ENCODE measurements at regions not wholly inside any gene's neighbourhood (a gene's known extent, or its start where the extent isn't known, plus 50 kb on each side); places are given as distances from the start of the nearest gene placed in this dataset.
A peak's percentile ranks its signal among the peaks of the same experiment; 100 is the strongest.

DNA sequence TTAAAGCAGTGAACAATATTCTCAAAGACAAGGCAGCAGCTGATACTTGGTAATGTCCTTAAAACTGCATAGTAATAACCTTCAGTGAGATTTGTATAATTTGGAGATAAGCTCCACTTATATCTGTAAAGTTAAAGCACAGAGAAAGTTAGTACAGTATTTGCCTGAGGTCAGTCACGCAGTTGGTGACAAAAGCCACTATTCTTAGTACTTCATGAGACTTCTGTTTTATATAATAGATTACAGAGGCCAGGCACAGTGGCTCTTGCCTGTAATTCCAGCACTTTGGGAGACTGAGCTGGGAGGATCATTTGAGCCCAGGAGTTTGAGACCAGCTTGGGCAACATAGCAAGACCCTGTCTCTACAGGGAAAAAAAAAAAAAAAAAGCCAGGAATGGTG lies 266.4 kb upstream of the DMRT1 start:
- Histone ChIP-seq H3K27me3 (no peaks in the 10 kb centered on the region), H3K27ac (peak overlapping the region in 2 of 5 donors; percentile 30 to 57), H3K9me3 (no peaks in the 10 kb centered on the region), H3K4me3 (no peak overlapping the region), H3K36me3 (no peaks in the 10 kb centered on the region), H3K4me1 (peaks cover 15 to 57% (median 34%) of the 10 kb centered on the region in 4 donors)
- 40 to 79% (median 43%) methylated on average over 1 of the region's 1 CpG for WGBS, 5 donors
- TF ChIP-seq, protein P1, sequence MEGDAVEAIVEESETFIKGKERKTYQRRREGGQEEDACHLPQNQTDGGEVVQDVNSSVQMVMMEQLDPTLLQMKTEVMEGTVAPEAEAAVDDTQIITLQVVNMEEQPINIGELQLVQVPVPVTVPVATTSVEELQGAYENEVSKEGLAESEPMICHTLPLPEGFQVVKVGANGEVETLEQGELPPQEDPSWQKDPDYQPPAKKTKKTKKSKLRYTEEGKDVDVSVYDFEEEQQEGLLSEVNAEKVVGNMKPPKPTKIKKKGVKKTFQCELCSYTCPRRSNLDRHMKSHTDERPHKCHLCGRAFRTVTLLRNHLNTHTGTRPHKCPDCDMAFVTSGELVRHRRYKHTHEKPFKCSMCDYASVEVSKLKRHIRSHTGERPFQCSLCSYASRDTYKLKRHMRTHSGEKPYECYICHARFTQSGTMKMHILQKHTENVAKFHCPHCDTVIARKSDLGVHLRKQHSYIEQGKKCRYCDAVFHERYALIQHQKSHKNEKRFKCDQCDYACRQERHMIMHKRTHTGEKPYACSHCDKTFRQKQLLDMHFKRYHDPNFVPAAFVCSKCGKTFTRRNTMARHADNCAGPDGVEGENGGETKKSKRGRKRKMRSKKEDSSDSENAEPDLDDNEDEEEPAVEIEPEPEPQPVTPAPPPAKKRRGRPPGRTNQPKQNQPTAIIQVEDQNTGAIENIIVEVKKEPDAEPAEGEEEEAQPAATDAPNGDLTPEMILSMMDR (IDR thresholded peaks at IDR 0.05), result no peak
- TF ChIP-seq EP300 (IDR thresholded peaks at IDR 0.05) (no peak), POLR2AphosphoS5 (IDR thresholded peaks at IDR 0.05) (no peak), POLR2A (IDR thresholded peaks at IDR 0.05) (no peak)
- intact Hi-C loops (cut with DNase I; ENCODE audit: low total_unique reads), result no loop called here
- no peak for DNase-seq

DNA sequence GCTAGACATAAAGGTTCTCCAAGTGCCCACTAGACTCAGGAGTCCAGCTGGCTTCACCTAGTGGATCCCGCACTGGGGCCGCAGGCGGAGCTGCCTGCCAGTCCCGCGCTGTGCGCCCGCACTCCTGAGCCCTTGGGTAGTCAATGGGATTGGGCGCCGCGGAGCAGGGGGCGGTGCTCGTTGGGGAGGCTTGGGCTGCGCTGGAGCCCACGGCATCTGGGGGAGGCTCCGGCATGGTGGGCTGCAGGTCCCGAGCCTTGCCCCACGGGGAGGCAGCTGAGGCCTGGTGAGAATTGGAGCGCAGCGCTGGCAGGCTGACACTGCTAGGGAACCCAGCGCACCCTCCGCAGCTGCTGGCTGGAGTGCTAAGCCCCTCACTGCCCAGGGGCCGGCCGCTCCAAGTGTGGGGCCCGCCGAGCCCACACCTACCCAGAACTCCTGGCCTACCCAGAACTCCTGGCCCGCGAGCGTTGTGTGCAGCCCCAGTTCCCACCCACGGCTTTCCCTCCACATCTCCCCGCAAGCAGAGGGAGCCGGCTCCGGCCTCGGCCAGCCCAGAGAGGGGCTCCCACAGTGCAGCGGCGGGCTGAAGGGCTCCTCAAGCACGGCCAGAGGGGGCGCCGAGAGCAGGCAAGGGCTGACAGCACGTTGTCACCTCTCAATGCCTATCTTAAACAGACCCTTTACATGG lies 260.7 kb upstream of the DMRT1 start:
- TF ChIP-seq POLR2A (IDR thresholded peaks at IDR 0.05) (no peak), POLR2AphosphoS5 (IDR thresholded peaks at IDR 0.05) (no peak)
- DNase-seq, result no peak
- WGBS, 5 donors, result 95 to 96% (median 96%) methylated on average over 17 to 39 of the region's 39 CpGs

DNA sequence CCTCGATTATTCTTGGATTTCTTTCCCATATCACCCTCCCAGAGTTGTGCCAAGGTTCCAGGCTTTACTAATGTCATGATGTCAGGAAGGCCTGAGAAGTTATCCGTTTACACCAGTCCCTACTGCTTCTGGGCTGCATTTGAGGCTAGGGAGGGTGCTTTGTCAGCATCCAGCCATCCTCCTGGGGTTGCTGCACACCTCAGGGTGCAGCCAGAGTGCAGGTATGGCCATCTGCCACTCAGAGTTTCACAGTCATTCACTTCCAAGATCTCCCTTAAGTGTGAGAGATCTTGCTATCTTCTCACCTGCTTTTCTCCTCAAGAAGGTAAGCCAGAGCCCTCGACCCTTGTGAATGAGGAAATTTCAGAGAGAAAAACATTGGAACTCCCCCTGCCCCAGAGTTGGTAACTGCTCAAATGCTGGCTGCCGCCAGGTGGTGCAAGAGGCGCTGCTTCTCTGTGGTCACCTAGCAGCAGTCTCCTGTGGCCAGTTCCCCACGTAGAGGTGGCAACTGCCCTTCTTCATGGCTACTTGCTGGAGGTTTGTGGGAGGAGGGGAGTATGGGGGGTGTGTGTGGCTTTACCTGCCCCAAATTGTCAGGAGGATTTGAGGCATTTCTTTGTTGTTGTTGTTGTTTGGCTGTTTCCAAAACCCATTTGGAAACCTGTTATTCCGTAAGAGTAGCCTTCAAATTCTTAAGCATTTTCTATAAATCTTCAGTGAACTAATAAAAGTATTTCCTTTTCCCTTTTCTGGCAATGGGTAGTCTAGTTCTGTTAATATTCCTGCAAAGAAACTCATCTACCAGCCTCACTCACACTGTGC lies 259.6 kb upstream of the DMRT1 start:
- DNase-seq, result no peak
- 77 to 86% (median 84%) methylated on average over 7 of the region's 7 CpGs for WGBS, 5 donors

More for the DNA sequence above, 260.7 kb upstream of the DMRT1 start:
- no peaks in the 10 kb centered on the region for H3K36me3 ChIP-seq
- intact Hi-C loops (cut with DNase I; ENCODE audit: low total_unique reads), result no loop called here
- no peaks in the 10 kb centered on the region for H3K9me3 ChIP-seq
- no peaks in the 10 kb centered on the region for H3K27me3 ChIP-seq
- no peak overlapping the region for H3K4me3 ChIP-seq
- H3K4me1 ChIP-seq, result peaks cover 0 to 12% (median 7%) of the 10 kb centered on the region in 4 donors
- H3K27ac ChIP-seq, result no peak overlapping the region

DNA sequence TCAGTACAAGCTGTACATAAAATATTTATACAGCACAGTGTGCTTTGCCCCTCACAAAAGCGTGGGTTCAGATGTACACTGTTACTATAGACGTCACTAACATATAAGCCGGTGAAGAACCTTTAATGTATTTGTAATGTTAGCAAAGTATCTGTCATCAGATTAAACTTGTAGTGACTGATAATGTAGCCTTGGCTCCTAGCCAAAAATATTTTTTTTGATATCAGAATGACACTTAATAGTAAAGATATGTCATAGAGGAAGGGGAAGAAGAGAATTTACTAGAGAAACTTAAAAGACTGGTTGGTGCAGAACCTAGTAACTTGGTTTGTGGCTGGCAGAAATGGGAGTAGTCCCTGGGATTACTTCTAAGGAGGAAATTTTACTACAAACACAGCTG lies 258.7 kb upstream of the DMRT1 start:
- H3K4me1 ChIP-seq, result peaks cover 0 to 7% (median 4%) of the 10 kb centered on the region in 4 donors
- H3K27me3 ChIP-seq, result no peaks in the 10 kb centered on the region
- H3K9me3 ChIP-seq, result no peaks in the 10 kb centered on the region
- intact Hi-C loops (cut with DNase I; ENCODE audit: low total_unique reads), result no loop called here
- no peaks in the 10 kb centered on the region for H3K36me3 ChIP-seq
- WGBS, 5 donors, result 45 to 60% (median 52%) methylated on average over 3 of the region's 3 CpGs
- H3K27ac ChIP-seq, result no peak overlapping the region
- H3K4me3 ChIP-seq, result no peak overlapping the region
- TF ChIP-seq POLR2AphosphoS5 (IDR thresholded peaks at IDR 0.05) (no peak), POLR2A (IDR thresholded peaks at IDR 0.05) (no peak), EP300 (IDR thresholded peaks at IDR 0.05) (no peak)
- TF ChIP-seq, protein P1 (IDR thresholded peaks at IDR 0.05), result no peak
- no peak for DNase-seq

More for the DNA sequence above, 259.6 kb upstream of the DMRT1 start:
- no peaks in the 10 kb centered on the region for H3K27me3 ChIP-seq
- no peak overlapping the region for H3K27ac ChIP-seq
- no peaks in the 10 kb centered on the region for H3K9me3 ChIP-seq
- no peaks in the 10 kb centered on the region for H3K36me3 ChIP-seq
- H3K4me3 ChIP-seq, result no peak overlapping the region
- TF ChIP-seq, protein P1 (IDR thresholded peaks at IDR 0.05), result no peak
- TF ChIP-seq POLR2A (IDR thresholded peaks at IDR 0.05) (no peak), EP300 (IDR thresholded peaks at IDR 0.05) (no peak), POLR2AphosphoS5 (IDR thresholded peaks at IDR 0.05) (no peak)
- peaks cover 0 to 7% (median 4%) of the 10 kb centered on the region in 4 donors for H3K4me1 ChIP-seq
- intact Hi-C loops (cut with DNase I; ENCODE audit: low total_unique reads), result no loop called here
